Adrenal gland (tissue), 5 donors: ENCODE measurements at regions not wholly inside any gene's neighbourhood (a gene's known extent, or its start where the extent isn't known, plus 50 kb on each side); places are given as distances from the start of the nearest gene placed in this dataset.

Experiments used
- POLR2A ChIP-seq, 2 donors: fragments of 450-650 bp; IDR thresholded peaks; one replicate each; pipeline ENCODE4 v1.6.1; 2017; ENCODE audit warnings: antibody characterized with exemption in 2 of 2, mild to moderate bottlenecking in 2 of 2, moderate library complexity in 1 of 2
- TF ChIP-seq, protein P1 (sequence below), 6 experiments: fragments of 450-650 bp in 4 of 6; fragments of 200-600 bp in 2 of 6; sonication (generic) in 1 of 6; IDR thresholded peaks; 1 replicate in 5 of 6; 2 replicates in 1 of 6; pipeline versions ENCODE4 v1.5.1 to v1.8.0; 2016 to 2021; ENCODE audit warnings: antibody characterized with exemption in 6 of 6, mild to moderate bottlenecking in 2 of 6, moderate library complexity in 1 of 6
- donor health status: DM: no; HTN: no; CAD: no.

DNA sequence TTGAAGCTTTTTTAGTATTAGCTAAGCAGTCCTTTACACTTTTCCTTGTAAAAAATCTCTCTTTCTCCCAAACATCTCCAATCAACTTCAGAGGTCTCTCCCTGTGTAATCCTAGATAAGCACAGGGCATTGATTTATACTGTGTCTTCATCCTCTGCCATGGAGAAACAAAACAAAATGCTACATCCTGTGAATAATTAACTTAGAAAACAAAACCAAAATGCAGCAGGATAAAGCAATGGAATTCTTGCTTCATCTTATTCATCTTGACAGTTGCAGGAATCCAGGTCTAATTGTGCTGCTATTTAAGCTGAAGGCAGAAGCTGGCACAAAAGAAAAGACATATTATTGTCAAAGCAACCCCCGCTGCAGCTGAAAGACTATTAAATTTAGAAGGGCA lies 641.5 kb upstream of the SORCS1 start:
- TF ChIP-seq, protein P1, sequence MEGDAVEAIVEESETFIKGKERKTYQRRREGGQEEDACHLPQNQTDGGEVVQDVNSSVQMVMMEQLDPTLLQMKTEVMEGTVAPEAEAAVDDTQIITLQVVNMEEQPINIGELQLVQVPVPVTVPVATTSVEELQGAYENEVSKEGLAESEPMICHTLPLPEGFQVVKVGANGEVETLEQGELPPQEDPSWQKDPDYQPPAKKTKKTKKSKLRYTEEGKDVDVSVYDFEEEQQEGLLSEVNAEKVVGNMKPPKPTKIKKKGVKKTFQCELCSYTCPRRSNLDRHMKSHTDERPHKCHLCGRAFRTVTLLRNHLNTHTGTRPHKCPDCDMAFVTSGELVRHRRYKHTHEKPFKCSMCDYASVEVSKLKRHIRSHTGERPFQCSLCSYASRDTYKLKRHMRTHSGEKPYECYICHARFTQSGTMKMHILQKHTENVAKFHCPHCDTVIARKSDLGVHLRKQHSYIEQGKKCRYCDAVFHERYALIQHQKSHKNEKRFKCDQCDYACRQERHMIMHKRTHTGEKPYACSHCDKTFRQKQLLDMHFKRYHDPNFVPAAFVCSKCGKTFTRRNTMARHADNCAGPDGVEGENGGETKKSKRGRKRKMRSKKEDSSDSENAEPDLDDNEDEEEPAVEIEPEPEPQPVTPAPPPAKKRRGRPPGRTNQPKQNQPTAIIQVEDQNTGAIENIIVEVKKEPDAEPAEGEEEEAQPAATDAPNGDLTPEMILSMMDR (IDR thresholded peaks at IDR 0.05), result no peak
- TF ChIP-seq POLR2A (IDR thresholded peaks at IDR 0.05), result no peak
